ENCODE measurements at regions not wholly inside any gene's neighbourhood (a gene's known extent, or its start where the extent isn't known, plus 50 kb on each side); places are given as distances from the start of the nearest gene placed in this dataset.

GRCh38 chr1:213440766-213441165, 389.7 kb downstream of the RPS6KC1 start:
- DNase-seq (ENCODE audit: low spot score) = no peak
- H3K9me3 Mint-ChIP-seq (ENCODE audit: low read depth) = no peaks in the 10 kb centered on the region
- H3K36me3 Mint-ChIP-seq (ENCODE audit: low read depth) = no peaks in the 10 kb centered on the region
- TF ChIP-seq, protein P1, sequence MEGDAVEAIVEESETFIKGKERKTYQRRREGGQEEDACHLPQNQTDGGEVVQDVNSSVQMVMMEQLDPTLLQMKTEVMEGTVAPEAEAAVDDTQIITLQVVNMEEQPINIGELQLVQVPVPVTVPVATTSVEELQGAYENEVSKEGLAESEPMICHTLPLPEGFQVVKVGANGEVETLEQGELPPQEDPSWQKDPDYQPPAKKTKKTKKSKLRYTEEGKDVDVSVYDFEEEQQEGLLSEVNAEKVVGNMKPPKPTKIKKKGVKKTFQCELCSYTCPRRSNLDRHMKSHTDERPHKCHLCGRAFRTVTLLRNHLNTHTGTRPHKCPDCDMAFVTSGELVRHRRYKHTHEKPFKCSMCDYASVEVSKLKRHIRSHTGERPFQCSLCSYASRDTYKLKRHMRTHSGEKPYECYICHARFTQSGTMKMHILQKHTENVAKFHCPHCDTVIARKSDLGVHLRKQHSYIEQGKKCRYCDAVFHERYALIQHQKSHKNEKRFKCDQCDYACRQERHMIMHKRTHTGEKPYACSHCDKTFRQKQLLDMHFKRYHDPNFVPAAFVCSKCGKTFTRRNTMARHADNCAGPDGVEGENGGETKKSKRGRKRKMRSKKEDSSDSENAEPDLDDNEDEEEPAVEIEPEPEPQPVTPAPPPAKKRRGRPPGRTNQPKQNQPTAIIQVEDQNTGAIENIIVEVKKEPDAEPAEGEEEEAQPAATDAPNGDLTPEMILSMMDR (IDR thresholded peaks at IDR 0.05) = no peak
- peaks cover 5% of the 10 kb centered on the region for H3K27me3 Mint-ChIP-seq (ENCODE audit: low read depth)
- H3K4me3 Mint-ChIP-seq (ENCODE audit: unreplicated experiment) = no peak overlapping the region
- H3K4me1 Mint-ChIP-seq (ENCODE audit: low read depth) = no peaks in the 10 kb centered on the region
- H3K27ac Mint-ChIP-seq (ENCODE audit: unreplicated experiment) = no peak overlapping the region

DNA sequence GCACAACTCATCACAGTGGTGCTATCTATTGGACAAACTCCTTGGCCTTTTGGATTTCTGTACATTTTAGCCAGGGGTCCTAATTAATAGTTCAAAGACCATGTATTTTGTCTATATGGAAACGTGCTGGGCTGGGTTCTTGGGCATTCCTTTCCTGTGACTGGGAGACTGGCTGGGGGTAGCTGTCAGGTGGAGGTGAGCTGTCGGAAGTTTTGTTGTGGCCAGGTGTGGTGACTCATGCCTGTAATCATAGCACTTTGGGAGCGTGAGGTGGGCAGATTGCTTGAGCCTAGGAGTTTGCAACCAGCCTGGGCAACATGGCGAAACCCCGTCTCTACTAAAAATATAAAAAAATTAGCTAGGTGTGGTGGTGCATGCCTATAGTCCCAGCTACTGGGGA, 392.4 kb downstream of the RPS6KC1 start:
- DNase-seq (ENCODE audit: low spot score) = no peak
- Mint-ChIP-seq H3K4me1 (ENCODE audit: low read depth) (no peaks in the 10 kb centered on the region), H3K4me3 (ENCODE audit: unreplicated experiment) (no peak overlapping the region), H3K27me3 (ENCODE audit: low read depth) (peaks cover 5% of the 10 kb centered on the region), H3K27ac (ENCODE audit: unreplicated experiment) (no peak overlapping the region), H3K9me3 (ENCODE audit: low read depth) (no peaks in the 10 kb centered on the region), H3K36me3 (ENCODE audit: low read depth) (no peaks in the 10 kb centered on the region)
- TF ChIP-seq, protein P1 (IDR thresholded peaks at IDR 0.05) = no peak

DNA sequence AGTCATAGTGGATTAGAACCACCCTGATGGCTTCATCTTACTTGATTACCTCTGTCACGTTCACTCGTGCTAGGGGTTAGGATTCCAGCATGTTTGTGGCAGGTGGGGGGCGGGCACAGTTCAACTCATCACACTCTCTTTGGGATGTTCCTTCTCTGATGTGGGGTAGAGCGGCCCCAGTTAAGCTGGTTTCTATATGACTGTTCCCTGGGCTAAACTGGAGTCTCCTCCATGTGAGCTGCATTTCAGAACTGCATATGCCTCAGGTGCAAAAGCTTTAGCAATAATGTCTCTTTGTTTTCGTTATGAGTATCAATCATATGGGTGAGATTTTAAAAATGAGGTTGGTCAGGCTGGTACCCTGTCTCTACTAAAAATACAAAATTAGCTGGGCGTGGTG, 393.2 kb downstream of the RPS6KC1 start:
- H3K27ac Mint-ChIP-seq (ENCODE audit: unreplicated experiment) = no peak overlapping the region

DNA sequence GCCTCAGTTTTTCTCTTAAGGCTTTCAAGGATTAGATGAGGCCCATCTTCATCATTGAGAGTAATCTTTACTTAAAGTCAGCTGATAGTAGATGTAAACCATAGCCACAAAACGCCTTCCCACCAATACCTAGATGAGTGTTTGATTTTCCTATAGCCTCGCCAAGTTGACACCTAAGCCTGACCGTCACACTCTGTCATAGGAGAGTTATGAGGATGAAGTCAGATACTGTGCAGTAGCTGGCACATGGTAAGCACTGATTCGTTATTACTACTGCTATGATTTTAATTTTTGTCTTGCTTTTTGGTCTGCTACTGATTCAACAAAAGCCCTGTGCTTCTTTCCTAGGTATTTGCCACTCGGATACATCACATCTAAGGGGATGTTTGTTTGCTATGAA, 395.5 kb downstream of the RPS6KC1 start:
- DNase-seq (ENCODE audit: low spot score) = no peak
- peaks cover 7% of the 10 kb centered on the region for H3K27me3 Mint-ChIP-seq (ENCODE audit: low read depth)
- no peaks in the 10 kb centered on the region for H3K4me1 Mint-ChIP-seq (ENCODE audit: low read depth)
- H3K4me3 Mint-ChIP-seq (ENCODE audit: unreplicated experiment) = no peak overlapping the region
- TF ChIP-seq, protein P1 (IDR thresholded peaks at IDR 0.05) = no peak
- no peak overlapping the region for H3K27ac Mint-ChIP-seq (ENCODE audit: unreplicated experiment)
- H3K36me3 Mint-ChIP-seq (ENCODE audit: low read depth) = no peaks in the 10 kb centered on the region
- no peaks in the 10 kb centered on the region for H3K9me3 Mint-ChIP-seq (ENCODE audit: low read depth)

More for the DNA sequence above, 393.2 kb downstream of the RPS6KC1 start:
- peaks cover 5% of the 10 kb centered on the region for H3K27me3 Mint-ChIP-seq (ENCODE audit: low read depth)
- H3K4me3 Mint-ChIP-seq (ENCODE audit: unreplicated experiment) = no peak overlapping the region
- no peaks in the 10 kb centered on the region for H3K36me3 Mint-ChIP-seq (ENCODE audit: low read depth)
- TF ChIP-seq, protein P1 (IDR thresholded peaks at IDR 0.05) = no peak
- H3K9me3 Mint-ChIP-seq (ENCODE audit: low read depth) = no peaks in the 10 kb centered on the region
- no peaks in the 10 kb centered on the region for H3K4me1 Mint-ChIP-seq (ENCODE audit: low read depth)
- DNase-seq (ENCODE audit: low spot score) = no peak

GRCh38 chr1:213448360-213448759, 397.3 kb downstream of the RPS6KC1 start:
- no peaks in the 10 kb centered on the region for H3K36me3 Mint-ChIP-seq (ENCODE audit: low read depth)
- DNase-seq (ENCODE audit: low spot score) = no peak
- no peak overlapping the region for H3K27ac Mint-ChIP-seq (ENCODE audit: unreplicated experiment)
- TF ChIP-seq, protein P1 (IDR thresholded peaks at IDR 0.05) = no peak
- peaks cover 7% of the 10 kb centered on the region for H3K27me3 Mint-ChIP-seq (ENCODE audit: low read depth)
- no peaks in the 10 kb centered on the region for H3K9me3 Mint-ChIP-seq (ENCODE audit: low read depth)
- H3K4me3 Mint-ChIP-seq (ENCODE audit: unreplicated experiment) = no peak overlapping the region
- H3K4me1 Mint-ChIP-seq (ENCODE audit: low read depth) = no peaks in the 10 kb centered on the region
